Heart left ventricle (tissue), 13 donors: ENCODE measurements at regions not wholly inside any gene's neighbourhood (a gene's known extent, or its start where the extent isn't known, plus 50 kb on each side); places are given as distances from the start of the nearest gene placed in this dataset.

Experiments
- POLR2A ChIP-seq, 2 donors: fragments of 450-650 bp; IDR thresholded peaks; one replicate each; pipeline ENCODE4 v1.6.1; 2017; ENCODE audit warnings: antibody characterized with exemption in 2 of 2, mild to moderate bottlenecking in 2 of 2, moderate library complexity in 2 of 2
- TF ChIP-seq, protein P1 (sequence below), 12 donors: fragments of 200-600 bp; sonication (generic) in 4 of 12; IDR thresholded peaks; one replicate each; pipeline versions ENCODE4 v1.5.0 to v1.8.0; 2018 to 2022; ENCODE audit warnings: antibody characterized with exemption in 12 of 12, mild to moderate bottlenecking in 5 of 12
- donor health status: ischemic (EF 13 %, LVEDD 7.1; RV severe dilation, severe dysfunction).
- donor health status: DM: no; HTN: yes; CAD: no.
- donor health status: DM: no; HTN: no; CAD: no.
- donor health status: ischemic (EF 25% LVEDD 6.9; RV normal size, moderate dysfunction).
- donor health status: ischemic (EF 25% LVEDD 5.7; RV mildly dilated, moderate dysfunction).
- donor health status: ischemic (EF 35%, LVEDD 5.7; RV mildly dilated, moderate dysfunction).
- donor health status: nonischemic (EF 11% LVEDD 7.7; RV severe dilation, severe dysfunction).
- donor health status: DM: yes; HTN: yes; CAD: no.
- donor health status: PGD.
- donor health status: ischemic (EF 29% LVEDD 5.4; RV normal size, mild dysfunction).
- donor health status: nonischemic (EF 23%, LVEDD 6.1; RV moderate dilation, normal function).

GRCh38 chr6:53718597-53719460, 53.3 kb upstream of the KLHL31 start:
- TF ChIP-seq, protein P1, sequence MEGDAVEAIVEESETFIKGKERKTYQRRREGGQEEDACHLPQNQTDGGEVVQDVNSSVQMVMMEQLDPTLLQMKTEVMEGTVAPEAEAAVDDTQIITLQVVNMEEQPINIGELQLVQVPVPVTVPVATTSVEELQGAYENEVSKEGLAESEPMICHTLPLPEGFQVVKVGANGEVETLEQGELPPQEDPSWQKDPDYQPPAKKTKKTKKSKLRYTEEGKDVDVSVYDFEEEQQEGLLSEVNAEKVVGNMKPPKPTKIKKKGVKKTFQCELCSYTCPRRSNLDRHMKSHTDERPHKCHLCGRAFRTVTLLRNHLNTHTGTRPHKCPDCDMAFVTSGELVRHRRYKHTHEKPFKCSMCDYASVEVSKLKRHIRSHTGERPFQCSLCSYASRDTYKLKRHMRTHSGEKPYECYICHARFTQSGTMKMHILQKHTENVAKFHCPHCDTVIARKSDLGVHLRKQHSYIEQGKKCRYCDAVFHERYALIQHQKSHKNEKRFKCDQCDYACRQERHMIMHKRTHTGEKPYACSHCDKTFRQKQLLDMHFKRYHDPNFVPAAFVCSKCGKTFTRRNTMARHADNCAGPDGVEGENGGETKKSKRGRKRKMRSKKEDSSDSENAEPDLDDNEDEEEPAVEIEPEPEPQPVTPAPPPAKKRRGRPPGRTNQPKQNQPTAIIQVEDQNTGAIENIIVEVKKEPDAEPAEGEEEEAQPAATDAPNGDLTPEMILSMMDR (IDR thresholded peaks at IDR 0.05): peak; percentile 76 to 89 (median 84)
- TF ChIP-seq POLR2A (IDR thresholded peaks at IDR 0.05): no peak
